ENCODE measurements at regions not wholly inside any gene's neighbourhood (a gene's known extent, or its start where the extent isn't known, plus 50 kb on each side); places are given as distances from the start of the nearest gene placed in this dataset.

DNA sequence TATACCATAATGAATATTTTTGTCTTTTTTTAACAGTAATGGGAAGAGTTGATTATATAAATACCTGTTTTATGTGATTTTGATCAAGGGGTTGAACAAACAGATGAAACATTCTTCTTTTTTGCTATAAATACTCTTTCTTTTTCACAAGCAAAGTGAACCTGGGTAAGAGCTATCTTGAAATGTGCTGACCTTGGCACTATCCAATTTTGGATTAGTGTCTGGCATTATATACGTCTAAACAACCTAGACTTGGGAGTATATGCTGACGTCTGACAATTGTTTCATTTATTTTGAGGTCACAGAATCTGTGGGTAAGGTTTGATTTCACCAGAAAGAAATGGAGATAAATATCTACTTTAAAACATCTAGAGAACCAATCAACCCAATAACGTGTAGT lies 716.0 kb upstream of the STXBP6 start:
- Histone ChIP-seq H3K4me1 (ENCODE audit: insufficient read depth, low read length, poor library complexity, severe bottlenecking) (no peaks in the 10 kb centered on the region), H3K36me3 (ENCODE audit: insufficient read depth, low read length, poor library complexity, severe bottlenecking) (no peaks in the 10 kb centered on the region), H3K27me3 (replicated peaks; ENCODE audit: insufficient read depth, low read depth, low read length, poor library complexity) (no peaks in the 10 kb centered on the region), H3K9me3 (ENCODE audit: low read depth, low read length, poor library complexity, severe bottlenecking) (no peaks in the 10 kb centered on the region), H3K4me3 (ENCODE audit: low read depth, low read length, poor library complexity, severe bottlenecking) (no peak overlapping the region), H3K27ac (ENCODE audit: low read depth, low read length, poor library complexity, severe bottlenecking) (no peak overlapping the region)
- CTCF ChIA-PET: no interaction called here
- no peak for DNase-seq (ENCODE audit: low spot score)
- intact Hi-C loops (cut with micrococcal nuclease; ENCODE audit: unreplicated experiment): no loop called here
- TF ChIP-seq, protein P1, sequence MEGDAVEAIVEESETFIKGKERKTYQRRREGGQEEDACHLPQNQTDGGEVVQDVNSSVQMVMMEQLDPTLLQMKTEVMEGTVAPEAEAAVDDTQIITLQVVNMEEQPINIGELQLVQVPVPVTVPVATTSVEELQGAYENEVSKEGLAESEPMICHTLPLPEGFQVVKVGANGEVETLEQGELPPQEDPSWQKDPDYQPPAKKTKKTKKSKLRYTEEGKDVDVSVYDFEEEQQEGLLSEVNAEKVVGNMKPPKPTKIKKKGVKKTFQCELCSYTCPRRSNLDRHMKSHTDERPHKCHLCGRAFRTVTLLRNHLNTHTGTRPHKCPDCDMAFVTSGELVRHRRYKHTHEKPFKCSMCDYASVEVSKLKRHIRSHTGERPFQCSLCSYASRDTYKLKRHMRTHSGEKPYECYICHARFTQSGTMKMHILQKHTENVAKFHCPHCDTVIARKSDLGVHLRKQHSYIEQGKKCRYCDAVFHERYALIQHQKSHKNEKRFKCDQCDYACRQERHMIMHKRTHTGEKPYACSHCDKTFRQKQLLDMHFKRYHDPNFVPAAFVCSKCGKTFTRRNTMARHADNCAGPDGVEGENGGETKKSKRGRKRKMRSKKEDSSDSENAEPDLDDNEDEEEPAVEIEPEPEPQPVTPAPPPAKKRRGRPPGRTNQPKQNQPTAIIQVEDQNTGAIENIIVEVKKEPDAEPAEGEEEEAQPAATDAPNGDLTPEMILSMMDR (conservative IDR thresholded peaks at IDR 0.05; ENCODE audit: low read depth, low read length): no peak
- no peak for TF ChIP-seq EZH2 (IDR thresholded peaks at IDR 0.05; ENCODE audit: borderline replicate concordance, low read depth, low read length, poor library complexity, severe bottlenecking)
- POLR2A ChIA-PET (ENCODE audit: low non-redundant PET): no interaction called here
- BruUV-seq (replicated peaks): no TSS peak

DNA sequence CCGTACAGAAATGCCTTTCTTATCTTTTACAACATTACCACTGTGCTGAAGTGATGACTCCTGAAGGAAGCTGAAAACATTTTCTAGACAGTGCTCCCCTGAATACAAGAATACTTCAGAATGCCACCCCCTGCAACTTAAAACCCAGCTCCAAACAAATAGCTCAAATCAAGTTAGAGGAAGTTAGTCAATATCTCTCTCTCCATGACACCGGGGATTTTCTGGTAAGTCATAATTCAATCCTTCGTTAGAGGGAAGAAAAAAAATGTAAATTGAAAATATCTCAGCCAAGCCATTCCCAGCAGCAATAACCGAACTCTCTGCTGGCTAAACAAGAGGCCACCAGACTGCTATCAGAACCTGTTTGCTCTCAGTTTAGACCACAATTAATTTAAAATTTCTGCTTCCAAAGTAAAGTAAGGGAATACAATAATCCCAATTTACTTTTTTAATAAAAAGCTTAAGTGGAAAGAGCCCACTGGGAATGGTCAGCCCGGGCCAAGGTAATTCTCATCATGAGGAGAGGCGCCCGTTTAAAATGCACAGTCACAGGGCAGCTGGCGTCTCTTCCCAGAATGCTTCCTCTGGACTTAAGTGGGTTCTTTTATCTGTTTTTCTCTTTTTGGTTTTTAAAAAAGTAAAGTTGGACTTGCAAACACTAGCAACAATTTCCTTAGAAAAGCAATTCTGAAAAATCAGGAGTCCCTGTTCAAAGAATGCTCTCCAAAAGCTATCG lies 710.1 kb upstream of the STXBP6 start:
- H3K4me1 ChIP-seq (ENCODE audit: insufficient read depth, low read length, poor library complexity, severe bottlenecking): peaks cover 26% of the 10 kb centered on the region
- TF ChIP-seq EZH2 (IDR thresholded peaks at IDR 0.05; ENCODE audit: borderline replicate concordance, low read depth, low read length, poor library complexity, severe bottlenecking): no peak
- TF ChIP-seq, protein P1 (conservative IDR thresholded peaks at IDR 0.05; ENCODE audit: low read depth, low read length): no peak
- H3K27ac ChIP-seq (ENCODE audit: low read depth, low read length, poor library complexity, severe bottlenecking): peak overlapping the region; percentile 64
- POLR2A ChIA-PET (ENCODE audit: low non-redundant PET): no interaction called here
- no TSS peak for BruUV-seq (replicated peaks)
- H3K9me3 ChIP-seq (ENCODE audit: low read depth, low read length, poor library complexity, severe bottlenecking): no peaks in the 10 kb centered on the region
- H3K36me3 ChIP-seq (ENCODE audit: insufficient read depth, low read length, poor library complexity, severe bottlenecking): no peaks in the 10 kb centered on the region
- DNase-seq (ENCODE audit: low spot score): peak; percentile 43
- no peak overlapping the region for H3K4me3 ChIP-seq (ENCODE audit: low read depth, low read length, poor library complexity, severe bottlenecking)
- CTCF ChIA-PET: no interaction called here
- no peaks in the 10 kb centered on the region for H3K27me3 ChIP-seq (replicated peaks; ENCODE audit: insufficient read depth, low read depth, low read length, poor library complexity)
- intact Hi-C loops (cut with micrococcal nuclease; ENCODE audit: unreplicated experiment): no loop called here

DNA sequence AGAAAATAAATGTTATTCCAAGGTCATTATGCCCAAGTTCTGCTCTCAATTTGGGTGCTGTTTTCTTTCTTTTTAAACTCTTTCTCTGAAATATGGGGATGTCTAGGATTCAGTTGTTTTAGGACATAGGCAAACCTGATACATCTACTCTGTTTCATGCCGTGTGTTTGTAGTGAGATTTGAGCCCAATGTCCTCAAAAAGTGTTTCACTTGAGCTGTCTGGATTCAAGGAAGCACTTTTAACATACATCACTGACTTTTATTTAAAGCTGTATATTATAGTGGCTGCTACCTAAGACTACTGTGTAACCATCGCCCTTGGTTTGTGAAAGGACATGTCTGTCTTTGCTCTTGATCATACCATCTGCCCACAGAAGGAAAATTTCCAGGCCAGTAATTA lies 709.3 kb upstream of the STXBP6 start:
- Histone ChIP-seq H3K27ac (ENCODE audit: low read depth, low read length, poor library complexity, severe bottlenecking) (peak overlapping the region; percentile 64), H3K36me3 (ENCODE audit: insufficient read depth, low read length, poor library complexity, severe bottlenecking) (no peaks in the 10 kb centered on the region), H3K27me3 (replicated peaks; ENCODE audit: insufficient read depth, low read depth, low read length, poor library complexity) (no peaks in the 10 kb centered on the region), H3K4me3 (ENCODE audit: low read depth, low read length, poor library complexity, severe bottlenecking) (no peak overlapping the region), H3K4me1 (ENCODE audit: insufficient read depth, low read length, poor library complexity, severe bottlenecking) (peaks cover 26% of the 10 kb centered on the region), H3K9me3 (ENCODE audit: low read depth, low read length, poor library complexity, severe bottlenecking) (no peaks in the 10 kb centered on the region)
- DNase-seq (ENCODE audit: low spot score): no peak
- intact Hi-C loops (cut with micrococcal nuclease; ENCODE audit: unreplicated experiment): no loop called here
- BruUV-seq (replicated peaks): no TSS peak
- TF ChIP-seq EZH2 (IDR thresholded peaks at IDR 0.05; ENCODE audit: borderline replicate concordance, low read depth, low read length, poor library complexity, severe bottlenecking): no peak
- TF ChIP-seq, protein P1 (conservative IDR thresholded peaks at IDR 0.05; ENCODE audit: low read depth, low read length): no peak
- ChIA-PET POLR2A (ENCODE audit: low non-redundant PET) (no interaction called here), CTCF (interaction anchor here (0.7 kb wide), 1 partner anchor 152 kb away, joined by 4 read pairs; no protein-coding TSS in a partner anchor)

Measured in A673 (cell line).